ENCODE measurements at regions not wholly inside any gene's neighbourhood (a gene's known extent, or its start where the extent isn't known, plus 50 kb on each side); places are given as distances from the start of the nearest gene placed in this dataset.

- Histone ChIP-seq H3K27ac (no peak overlapping the region), H3K36me3 (no peaks in the 10 kb centered on the region), H3K4me3 (no peak overlapping the region), H3K27me3 (no peaks in the 10 kb centered on the region), H3K9me3 (peaks cover 0 to 3% of the 10 kb centered on the region in 2 donors), H3K4me1 (no peaks in the 10 kb centered on the region)
- no peak for TF ChIP-seq CTCF (IDR thresholded peaks at IDR 0.05)
- no peak for DNase-seq (ENCODE audit: low spot score)
These were observed 195.5 kb upstream of the CCL2 start for GRCh38 chr17:34059423-34060220.

- Histone ChIP-seq H3K9me3 (no peaks in the 10 kb centered on the region), H3K4me3 (no peak overlapping the region), H3K36me3 (no peaks in the 10 kb centered on the region), H3K27ac (no peak overlapping the region), H3K4me1 (no peaks in the 10 kb centered on the region), H3K27me3 (no peaks in the 10 kb centered on the region)
- TF ChIP-seq CTCF (IDR thresholded peaks at IDR 0.05): no peak
- no peak for DNase-seq (ENCODE audit: low spot score)
These were observed 188.6 kb upstream of the CCL2 start for GRCh38 chr17:34066528-34066927.

- Histone ChIP-seq H3K4me1 (no peaks in the 10 kb centered on the region), H3K9me3 (no peaks in the 10 kb centered on the region), H3K4me3 (no peak overlapping the region), H3K27ac (no peak overlapping the region), H3K36me3 (no peaks in the 10 kb centered on the region), H3K27me3 (no peaks in the 10 kb centered on the region)
- no peak for DNase-seq (ENCODE audit: low spot score)
- TF ChIP-seq CTCF (IDR thresholded peaks at IDR 0.05): no peak
These were observed 188.1 kb upstream of the CCL2 start for GRCh38 chr17:34067011-34067410.

GRCh38 chr17:34068571-34068970 is 186.5 kb upstream of the CCL2 start:
- Histone ChIP-seq H3K4me3 (no peak overlapping the region), H3K4me1 (no peaks in the 10 kb centered on the region), H3K36me3 (no peaks in the 10 kb centered on the region), H3K27me3 (no peaks in the 10 kb centered on the region), H3K9me3 (no peaks in the 10 kb centered on the region), H3K27ac (no peak overlapping the region)
- DNase-seq (ENCODE audit: low spot score): no peak
- TF ChIP-seq CTCF (IDR thresholded peaks at IDR 0.05): no peak

GRCh38 chr17:34070712-34071111 is 184.4 kb upstream of the CCL2 start:
- TF ChIP-seq CTCF (IDR thresholded peaks at IDR 0.05): no peak
- Histone ChIP-seq H3K9me3 (no peaks in the 10 kb centered on the region), H3K4me1 (no peaks in the 10 kb centered on the region), H3K27me3 (no peaks in the 10 kb centered on the region), H3K27ac (no peak overlapping the region), H3K36me3 (no peaks in the 10 kb centered on the region), H3K4me3 (no peak overlapping the region)
- DNase-seq (ENCODE audit: low spot score): no peak
